Lower leg skin (tissue), 4 donors: ENCODE measurements at regions not wholly inside any gene's neighbourhood (a gene's known extent, or its start where the extent isn't known, plus 50 kb on each side); places are given as distances from the start of the nearest gene placed in this dataset.

Source experiments
- DNase-seq, 2 donors: peaks; one replicate each; pipeline ENCODE4 v3.0.0-alpha.2; 2019; ENCODE audit warnings: low spot score in 2 of 2
- H3K4me3 ChIP-seq: fragments of 200-600 bp; sonication (generic); 2 replicates; pipeline ENCODE4 v1.5.1; 2017; ENCODE audit warnings: mild to moderate bottlenecking, low read depth; ENCODE audit not compliant: poor library complexity, severe bottlenecking
- POLR2A ChIP-seq, 2 donors: fragments of 450-650 bp; IDR thresholded peaks; one replicate each; pipeline ENCODE4 v1.6.1; 2016 to 2017; ENCODE audit warnings: antibody characterized with exemption in 2 of 2, mild to moderate bottlenecking in 1 of 2, moderate library complexity in 1 of 2
- WGBS, 2 donors: methylation state at CpG; one replicate each; pipeline ENCODE4 v1.1.5; 2018; 5-methylcytosine and 5-hydroxymethylcytosine counted together
- intact Hi-C: fragments of 100-400 bp; cut with DNase I; formaldehyde crosslinking; loops from one replicate; pipeline ENCODE4 v1.15.0; 2023; ENCODE audit warnings: low total_unique reads
- TF ChIP-seq, protein P1 (sequence below), 3 donors: fragments of 450-650 bp; IDR thresholded peaks; one replicate each; pipeline ENCODE4 v1.5.1; 2016; ENCODE audit warnings: antibody characterized with exemption in 3 of 3, mild to moderate bottlenecking in 3 of 3, moderate library complexity in 2 of 3

DNA sequence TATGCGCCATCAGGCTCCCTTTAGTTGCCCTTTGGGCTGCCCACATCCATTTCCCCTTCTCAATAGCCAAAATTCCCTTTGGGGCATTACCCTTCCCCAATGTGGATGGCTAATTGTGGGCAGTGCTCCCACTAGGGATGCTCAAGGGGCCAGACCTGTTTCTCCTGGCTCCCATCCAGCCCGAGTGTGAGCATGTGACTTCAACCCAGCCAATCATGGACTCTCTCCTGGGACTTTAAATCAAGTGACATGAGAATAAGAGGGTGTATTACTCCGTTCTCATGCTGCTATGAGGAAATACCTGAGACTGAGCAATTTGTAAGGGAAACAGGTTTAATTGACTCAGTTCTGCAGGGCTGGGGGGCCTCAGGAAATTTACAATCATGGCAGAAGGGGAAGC, 60.9 kb upstream of the WSB1 start:
- WGBS, 2 donors: 70 to 83% methylated on average over 3 of the region's 3 CpGs
- no peak for DNase-seq
- no peak overlapping the region for H3K4me3 ChIP-seq
- intact Hi-C loops: no loop called here
- TF ChIP-seq, protein P1, sequence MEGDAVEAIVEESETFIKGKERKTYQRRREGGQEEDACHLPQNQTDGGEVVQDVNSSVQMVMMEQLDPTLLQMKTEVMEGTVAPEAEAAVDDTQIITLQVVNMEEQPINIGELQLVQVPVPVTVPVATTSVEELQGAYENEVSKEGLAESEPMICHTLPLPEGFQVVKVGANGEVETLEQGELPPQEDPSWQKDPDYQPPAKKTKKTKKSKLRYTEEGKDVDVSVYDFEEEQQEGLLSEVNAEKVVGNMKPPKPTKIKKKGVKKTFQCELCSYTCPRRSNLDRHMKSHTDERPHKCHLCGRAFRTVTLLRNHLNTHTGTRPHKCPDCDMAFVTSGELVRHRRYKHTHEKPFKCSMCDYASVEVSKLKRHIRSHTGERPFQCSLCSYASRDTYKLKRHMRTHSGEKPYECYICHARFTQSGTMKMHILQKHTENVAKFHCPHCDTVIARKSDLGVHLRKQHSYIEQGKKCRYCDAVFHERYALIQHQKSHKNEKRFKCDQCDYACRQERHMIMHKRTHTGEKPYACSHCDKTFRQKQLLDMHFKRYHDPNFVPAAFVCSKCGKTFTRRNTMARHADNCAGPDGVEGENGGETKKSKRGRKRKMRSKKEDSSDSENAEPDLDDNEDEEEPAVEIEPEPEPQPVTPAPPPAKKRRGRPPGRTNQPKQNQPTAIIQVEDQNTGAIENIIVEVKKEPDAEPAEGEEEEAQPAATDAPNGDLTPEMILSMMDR (IDR thresholded peaks at IDR 0.05): no peak

DNA sequence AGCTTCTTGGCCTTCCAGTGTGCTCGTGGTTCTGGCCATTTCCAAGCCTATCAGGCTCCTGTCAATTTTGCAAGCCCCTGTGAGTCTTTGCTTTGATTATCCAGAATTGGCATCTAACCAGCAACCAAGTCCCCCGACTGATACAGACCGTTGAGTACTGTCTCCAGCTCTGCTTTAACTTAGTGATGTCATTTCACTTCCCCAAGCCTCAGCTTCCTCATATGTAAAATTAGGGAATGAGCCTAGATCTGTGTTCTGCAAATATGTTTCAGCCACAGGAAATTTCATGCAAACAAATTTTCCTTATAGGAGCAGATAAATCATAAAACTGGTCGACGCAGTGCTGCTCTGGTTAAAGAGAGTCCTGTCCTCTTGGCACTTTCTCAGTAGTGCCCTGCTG, 60.1 kb upstream of the WSB1 start:
- H3K4me3 ChIP-seq: no peak overlapping the region
- WGBS, 2 donors: 52 to 55% methylated on average over 5 of the region's 5 CpGs
- intact Hi-C loops: no loop called here
- TF ChIP-seq, protein P1 (IDR thresholded peaks at IDR 0.05): no peak
- no peak for TF ChIP-seq POLR2A (IDR thresholded peaks at IDR 0.05)
- DNase-seq: no peak

DNA sequence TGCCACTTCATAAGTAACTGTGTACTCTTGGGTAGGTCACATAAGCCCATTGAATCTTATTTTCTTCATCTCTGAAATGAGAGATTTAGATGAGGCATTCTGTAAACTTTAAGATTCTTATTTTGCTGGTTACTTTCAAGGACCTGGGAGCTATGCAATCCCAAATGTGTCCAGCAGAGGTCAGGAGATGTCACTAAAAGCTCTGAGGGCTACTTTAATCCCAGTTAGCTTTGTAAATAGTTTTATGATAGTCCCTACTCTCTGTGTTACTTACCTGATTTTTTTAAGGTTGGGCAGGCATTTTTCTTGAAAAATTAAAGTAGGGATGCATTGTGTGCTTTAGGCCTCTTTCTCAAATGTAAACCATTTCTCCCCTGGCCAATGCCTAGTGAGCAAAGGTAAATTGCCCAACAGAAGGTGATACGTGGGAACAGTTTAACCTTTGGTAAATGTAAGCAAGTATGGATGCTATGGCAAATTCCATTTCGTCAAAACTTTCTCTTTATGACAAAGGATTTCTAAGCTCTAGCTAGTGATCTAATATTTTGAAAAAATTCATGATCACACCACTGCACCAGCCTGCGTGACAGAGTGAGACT, 57.1 kb upstream of the WSB1 start:
- DNase-seq: peak; percentile 87 to 95
- no peak overlapping the region for H3K4me3 ChIP-seq
- intact Hi-C loops: loop anchor here (2.0 to 5.0 kb wide), 3 partner anchors 110 to 410 kb away; no protein-coding TSS in a partner anchor
- 57 to 67% methylated on average over 3 of the region's 3 CpGs for WGBS, 2 donors
- TF ChIP-seq POLR2A (IDR thresholded peaks at IDR 0.05): no peak
- TF ChIP-seq, protein P1 (IDR thresholded peaks at IDR 0.05): peak in 1 of 3 donors; percentile 79

DNA sequence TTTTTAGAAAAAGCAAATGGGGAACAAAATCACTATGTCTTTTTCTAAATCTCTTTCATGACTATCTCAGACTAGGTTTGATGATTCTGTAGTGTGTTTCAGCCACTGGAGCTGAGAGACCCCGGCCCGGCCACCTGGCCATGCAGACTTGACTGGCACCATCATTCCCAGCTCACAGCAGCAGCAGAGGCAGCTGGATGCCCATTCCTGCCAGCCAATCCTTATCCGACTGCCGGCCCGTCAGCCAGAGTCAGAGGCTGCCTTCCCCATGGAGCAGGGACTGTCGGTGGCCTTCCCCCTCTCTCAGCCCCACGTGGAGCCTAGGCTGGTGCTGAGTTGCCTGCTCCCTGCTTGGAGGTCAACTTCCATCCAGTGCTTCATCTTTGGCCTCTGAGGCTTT, 56.0 kb upstream of the WSB1 start:
- no peak overlapping the region for H3K4me3 ChIP-seq
- TF ChIP-seq, protein P1 (IDR thresholded peaks at IDR 0.05): no peak
- no peak for TF ChIP-seq POLR2A (IDR thresholded peaks at IDR 0.05)
- intact Hi-C loops: loop anchor here (2.0 to 5.0 kb wide), 3 partner anchors 109 to 409 kb away; no protein-coding TSS in a partner anchor
- WGBS, 2 donors: 88 to 95% methylated on average over 7 of the region's 7 CpGs
- no peak for DNase-seq

DNA sequence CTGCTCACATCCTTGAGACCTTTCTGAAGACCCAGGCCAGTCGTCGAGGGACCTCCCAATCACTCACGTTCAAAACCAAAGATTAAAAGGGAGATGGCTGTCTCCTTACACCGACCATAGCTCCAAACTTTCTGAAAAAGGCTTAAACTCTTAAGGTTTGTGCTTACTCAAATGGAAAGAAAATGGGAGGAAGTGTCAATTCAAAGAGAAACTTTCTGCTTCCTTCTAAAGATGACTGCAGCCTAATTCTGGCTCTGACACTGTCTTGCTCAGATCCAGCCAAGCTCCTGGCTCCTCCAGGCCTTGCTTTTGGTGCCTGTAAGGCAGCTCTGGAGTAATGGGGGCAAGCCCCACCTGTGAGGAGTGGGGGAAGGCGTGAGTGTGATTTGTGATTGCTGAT, 54.9 kb upstream of the WSB1 start:
- H3K4me3 ChIP-seq: no peak overlapping the region
- WGBS, 2 donors: 70 to 83% methylated on average over 5 of the region's 5 CpGs
- no peak for DNase-seq
- intact Hi-C loops: loop anchor here (5.0 kb wide), 2 partner anchors 108 to 408 kb away; no protein-coding TSS in a partner anchor
- TF ChIP-seq POLR2A (IDR thresholded peaks at IDR 0.05): no peak
- TF ChIP-seq, protein P1 (IDR thresholded peaks at IDR 0.05): no peak

DNA sequence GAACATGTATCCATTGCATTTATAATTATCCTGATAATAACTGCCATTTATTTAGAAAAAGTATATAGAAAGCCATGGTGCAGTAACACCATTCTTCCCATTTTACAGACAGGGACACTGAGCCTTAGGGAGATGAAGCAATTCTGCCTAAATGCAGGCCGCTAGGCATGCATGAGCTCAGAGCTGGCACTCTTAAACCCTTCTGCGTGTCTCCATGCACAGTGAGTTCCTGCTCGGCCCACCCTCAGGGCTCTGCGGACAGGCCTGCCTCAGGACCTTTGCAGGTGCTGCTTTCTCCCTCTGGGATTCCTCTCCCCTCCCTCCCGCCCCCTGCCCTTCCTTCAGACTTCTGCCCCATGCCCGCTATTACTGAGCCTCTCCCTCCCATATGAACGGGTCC, 54.3 kb upstream of the WSB1 start:
- intact Hi-C loops: loop anchor here (5.0 kb wide), 2 partner anchors 108 to 408 kb away; no protein-coding TSS in a partner anchor
- no peak overlapping the region for H3K4me3 ChIP-seq
- no peak for DNase-seq
- no peak for TF ChIP-seq POLR2A (IDR thresholded peaks at IDR 0.05)
- 86 to 90% methylated on average over 7 of the region's 7 CpGs for WGBS, 2 donors
